Hepatocyte (in vitro differentiated cells): ENCODE measurements at regions not wholly inside any gene's neighbourhood (a gene's known extent, or its start where the extent isn't known, plus 50 kb on each side); places are given as distances from the start of the nearest gene placed in this dataset.

Experiments
- EZH2 ChIP-seq: fragments of 200-600 bp; sonication (generic); IDR thresholded peaks from 2 replicates; pipeline ENCODE4 v1.6.1; 2016; ENCODE audit warnings: antibody characterized with exemption, mild to moderate bottlenecking, borderline replicate concordance
- EZH2phosphoT487 ChIP-seq: fragments of 200-600 bp; sonication (generic); IDR thresholded peaks from one replicate; pipeline ENCODE4 v1.6.1; 2018; ENCODE audit warnings: antibody characterized with exemption, mild to moderate bottlenecking, low read depth, moderate library complexity; ENCODE audit not compliant: unreplicated experiment, severe bottlenecking
- TF ChIP-seq, protein P1 (sequence below): fragments of 200-600 bp; sonication (generic); IDR thresholded peaks from 2 replicates; pipeline ENCODE4 v1.5.1; 2016; ENCODE audit warnings: antibody characterized with exemption, mild to moderate bottlenecking; ENCODE audit not compliant: poor library complexity

DNA sequence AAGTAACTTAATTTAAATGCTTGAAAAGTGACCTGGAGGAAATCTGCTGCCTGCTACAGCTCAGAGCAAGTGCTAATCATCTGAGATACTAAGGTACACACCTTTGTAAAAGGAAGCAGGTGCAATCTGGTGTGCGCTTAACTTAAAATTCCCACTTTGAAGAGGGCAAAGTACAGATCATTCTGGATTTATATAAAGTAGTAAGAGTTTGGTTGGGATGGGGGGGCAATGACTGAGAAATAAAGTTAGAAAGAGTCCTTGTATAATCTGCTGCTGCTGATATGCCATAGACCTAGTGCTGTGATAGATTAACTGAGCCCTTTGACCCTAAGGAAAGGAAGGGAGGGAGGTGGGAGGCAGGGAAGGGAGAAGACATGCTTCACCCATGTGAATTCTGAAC, 141.0 kb downstream of the MTNR1A start:
- TF ChIP-seq, protein P1, sequence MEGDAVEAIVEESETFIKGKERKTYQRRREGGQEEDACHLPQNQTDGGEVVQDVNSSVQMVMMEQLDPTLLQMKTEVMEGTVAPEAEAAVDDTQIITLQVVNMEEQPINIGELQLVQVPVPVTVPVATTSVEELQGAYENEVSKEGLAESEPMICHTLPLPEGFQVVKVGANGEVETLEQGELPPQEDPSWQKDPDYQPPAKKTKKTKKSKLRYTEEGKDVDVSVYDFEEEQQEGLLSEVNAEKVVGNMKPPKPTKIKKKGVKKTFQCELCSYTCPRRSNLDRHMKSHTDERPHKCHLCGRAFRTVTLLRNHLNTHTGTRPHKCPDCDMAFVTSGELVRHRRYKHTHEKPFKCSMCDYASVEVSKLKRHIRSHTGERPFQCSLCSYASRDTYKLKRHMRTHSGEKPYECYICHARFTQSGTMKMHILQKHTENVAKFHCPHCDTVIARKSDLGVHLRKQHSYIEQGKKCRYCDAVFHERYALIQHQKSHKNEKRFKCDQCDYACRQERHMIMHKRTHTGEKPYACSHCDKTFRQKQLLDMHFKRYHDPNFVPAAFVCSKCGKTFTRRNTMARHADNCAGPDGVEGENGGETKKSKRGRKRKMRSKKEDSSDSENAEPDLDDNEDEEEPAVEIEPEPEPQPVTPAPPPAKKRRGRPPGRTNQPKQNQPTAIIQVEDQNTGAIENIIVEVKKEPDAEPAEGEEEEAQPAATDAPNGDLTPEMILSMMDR = no peak
- TF ChIP-seq EZH2 (no peak), EZH2phosphoT487 (no peak)
